H1 (cell line): ENCODE measurements at regions not wholly inside any gene's neighbourhood (a gene's known extent, or its start where the extent isn't known, plus 50 kb on each side); places are given as distances from the start of the nearest gene placed in this dataset.

Experiments
- ATF2 ChIP-seq: IDR thresholded peaks from 2 replicates; pipeline ENCODE4 v1.6.1; 2012; ENCODE audit warnings: low read length, inconsistent platforms
- BRCA1 ChIP-seq: IDR thresholded peaks from 2 replicates; pipeline ENCODE4 v1.6.1; 2012; ENCODE audit warnings: low read depth, low read length, improper control_type of control experiment
- RAD21 ChIP-seq, 2 experiments: IDR thresholded peaks in 1 of 2; conservative IDR thresholded peaks in 1 of 2; 2 replicates each; pipeline ENCODE4 v1.6.1; 2011; ENCODE audit warnings: low read depth in 2 of 2, low read length in 2 of 2, improper control_type of control experiment in 1 of 2, inconsistent platforms in 1 of 2, mild to moderate bottlenecking in 1 of 2, moderate library complexity in 1 of 2
- YY1 ChIP-seq: IDR thresholded peaks from 2 replicates; pipeline ENCODE4 v1.6.1; 2011; ENCODE audit warnings: low read depth, mild to moderate bottlenecking, low read length
- TF ChIP-seq, protein P1 (sequence below): fragments of 300-600 bp; sonication (generic); IDR thresholded peaks from 2 replicates; pipeline ENCODE4 v1.7.1; 2012; ENCODE audit warnings: low read length, moderate library complexity, mild to moderate bottlenecking, inconsistent platforms; ENCODE audit not compliant: insufficient replicate concordance

DNA sequence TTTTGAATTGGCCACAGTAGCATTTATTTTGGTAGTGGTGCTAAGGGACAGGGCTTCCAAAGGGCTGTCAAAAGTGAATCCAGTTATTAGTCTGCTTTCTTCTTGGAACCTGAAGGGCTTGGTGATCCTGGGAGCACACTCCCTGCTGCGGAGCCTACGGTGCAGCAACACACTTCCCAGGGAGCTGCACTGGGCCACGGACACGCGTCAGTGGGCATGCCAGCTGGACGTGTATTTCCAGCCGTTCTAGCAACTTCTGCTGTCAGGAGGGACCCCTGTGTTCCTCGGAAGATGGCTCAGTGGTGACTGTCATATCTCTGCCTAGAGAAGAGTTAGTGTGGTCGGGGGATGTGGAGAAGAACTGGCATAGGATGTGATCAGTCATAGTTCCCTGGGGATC is 204.6 kb downstream of the SOCS6 start (continued):
- TF ChIP-seq, protein P1, sequence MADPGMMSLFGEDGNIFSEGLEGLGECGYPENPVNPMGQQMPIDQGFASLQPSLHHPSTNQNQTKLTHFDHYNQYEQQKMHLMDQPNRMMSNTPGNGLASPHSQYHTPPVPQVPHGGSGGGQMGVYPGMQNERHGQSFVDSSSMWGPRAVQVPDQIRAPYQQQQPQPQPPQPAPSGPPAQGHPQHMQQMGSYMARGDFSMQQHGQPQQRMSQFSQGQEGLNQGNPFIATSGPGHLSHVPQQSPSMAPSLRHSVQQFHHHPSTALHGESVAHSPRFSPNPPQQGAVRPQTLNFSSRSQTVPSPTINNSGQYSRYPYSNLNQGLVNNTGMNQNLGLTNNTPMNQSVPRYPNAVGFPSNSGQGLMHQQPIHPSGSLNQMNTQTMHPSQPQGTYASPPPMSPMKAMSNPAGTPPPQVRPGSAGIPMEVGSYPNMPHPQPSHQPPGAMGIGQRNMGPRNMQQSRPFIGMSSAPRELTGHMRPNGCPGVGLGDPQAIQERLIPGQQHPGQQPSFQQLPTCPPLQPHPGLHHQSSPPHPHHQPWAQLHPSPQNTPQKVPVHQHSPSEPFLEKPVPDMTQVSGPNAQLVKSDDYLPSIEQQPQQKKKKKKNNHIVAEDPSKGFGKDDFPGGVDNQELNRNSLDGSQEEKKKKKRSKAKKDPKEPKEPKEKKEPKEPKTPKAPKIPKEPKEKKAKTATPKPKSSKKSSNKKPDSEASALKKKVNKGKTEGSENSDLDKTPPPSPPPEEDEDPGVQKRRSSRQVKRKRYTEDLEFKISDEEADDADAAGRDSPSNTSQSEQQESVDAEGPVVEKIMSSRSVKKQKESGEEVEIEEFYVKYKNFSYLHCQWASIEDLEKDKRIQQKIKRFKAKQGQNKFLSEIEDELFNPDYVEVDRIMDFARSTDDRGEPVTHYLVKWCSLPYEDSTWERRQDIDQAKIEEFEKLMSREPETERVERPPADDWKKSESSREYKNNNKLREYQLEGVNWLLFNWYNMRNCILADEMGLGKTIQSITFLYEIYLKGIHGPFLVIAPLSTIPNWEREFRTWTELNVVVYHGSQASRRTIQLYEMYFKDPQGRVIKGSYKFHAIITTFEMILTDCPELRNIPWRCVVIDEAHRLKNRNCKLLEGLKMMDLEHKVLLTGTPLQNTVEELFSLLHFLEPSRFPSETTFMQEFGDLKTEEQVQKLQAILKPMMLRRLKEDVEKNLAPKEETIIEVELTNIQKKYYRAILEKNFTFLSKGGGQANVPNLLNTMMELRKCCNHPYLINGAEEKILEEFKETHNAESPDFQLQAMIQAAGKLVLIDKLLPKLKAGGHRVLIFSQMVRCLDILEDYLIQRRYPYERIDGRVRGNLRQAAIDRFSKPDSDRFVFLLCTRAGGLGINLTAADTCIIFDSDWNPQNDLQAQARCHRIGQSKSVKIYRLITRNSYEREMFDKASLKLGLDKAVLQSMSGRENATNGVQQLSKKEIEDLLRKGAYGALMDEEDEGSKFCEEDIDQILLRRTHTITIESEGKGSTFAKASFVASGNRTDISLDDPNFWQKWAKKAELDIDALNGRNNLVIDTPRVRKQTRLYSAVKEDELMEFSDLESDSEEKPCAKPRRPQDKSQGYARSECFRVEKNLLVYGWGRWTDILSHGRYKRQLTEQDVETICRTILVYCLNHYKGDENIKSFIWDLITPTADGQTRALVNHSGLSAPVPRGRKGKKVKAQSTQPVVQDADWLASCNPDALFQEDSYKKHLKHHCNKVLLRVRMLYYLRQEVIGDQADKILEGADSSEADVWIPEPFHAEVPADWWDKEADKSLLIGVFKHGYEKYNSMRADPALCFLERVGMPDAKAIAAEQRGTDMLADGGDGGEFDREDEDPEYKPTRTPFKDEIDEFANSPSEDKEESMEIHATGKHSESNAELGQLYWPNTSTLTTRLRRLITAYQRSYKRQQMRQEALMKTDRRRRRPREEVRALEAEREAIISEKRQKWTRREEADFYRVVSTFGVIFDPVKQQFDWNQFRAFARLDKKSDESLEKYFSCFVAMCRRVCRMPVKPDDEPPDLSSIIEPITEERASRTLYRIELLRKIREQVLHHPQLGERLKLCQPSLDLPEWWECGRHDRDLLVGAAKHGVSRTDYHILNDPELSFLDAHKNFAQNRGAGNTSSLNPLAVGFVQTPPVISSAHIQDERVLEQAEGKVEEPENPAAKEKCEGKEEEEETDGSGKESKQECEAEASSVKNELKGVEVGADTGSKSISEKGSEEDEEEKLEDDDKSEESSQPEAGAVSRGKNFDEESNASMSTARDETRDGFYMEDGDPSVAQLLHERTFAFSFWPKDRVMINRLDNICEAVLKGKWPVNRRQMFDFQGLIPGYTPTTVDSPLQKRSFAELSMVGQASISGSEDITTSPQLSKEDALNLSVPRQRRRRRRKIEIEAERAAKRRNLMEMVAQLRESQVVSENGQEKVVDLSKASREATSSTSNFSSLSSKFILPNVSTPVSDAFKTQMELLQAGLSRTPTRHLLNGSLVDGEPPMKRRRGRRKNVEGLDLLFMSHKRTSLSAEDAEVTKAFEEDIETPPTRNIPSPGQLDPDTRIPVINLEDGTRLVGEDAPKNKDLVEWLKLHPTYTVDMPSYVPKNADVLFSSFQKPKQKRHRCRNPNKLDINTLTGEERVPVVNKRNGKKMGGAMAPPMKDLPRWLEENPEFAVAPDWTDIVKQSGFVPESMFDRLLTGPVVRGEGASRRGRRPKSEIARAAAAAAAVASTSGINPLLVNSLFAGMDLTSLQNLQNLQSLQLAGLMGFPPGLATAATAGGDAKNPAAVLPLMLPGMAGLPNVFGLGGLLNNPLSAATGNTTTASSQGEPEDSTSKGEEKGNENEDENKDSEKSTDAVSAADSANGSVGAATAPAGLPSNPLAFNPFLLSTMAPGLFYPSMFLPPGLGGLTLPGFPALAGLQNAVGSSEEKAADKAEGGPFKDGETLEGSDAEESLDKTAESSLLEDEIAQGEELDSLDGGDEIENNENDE = no peak
- no peak for TF ChIP-seq YY1
- TF ChIP-seq RAD21 (IDR thresholded peaks at IDR 0.05 in 1 of 2, conservative IDR thresholded peaks at IDR 0.05 in 1 of 2; ENCODE audit: low read depth in 2 of 2, low read length in 2 of 2) = no peak
- no peak for TF ChIP-seq BRCA1
- no peak for TF ChIP-seq ATF2
